ENCODE measurements at regions not wholly inside any gene's neighbourhood (a gene's known extent, or its start where the extent isn't known, plus 50 kb on each side); places are given as distances from the start of the nearest gene placed in this dataset.

GRCh38 chr4:126136922-126137781, 822.4 kb downstream of the FAT4 start:
- no peak for TF ChIP-seq CTCF (IDR thresholded peaks at IDR 0.05 in 4 of 5, conservative IDR thresholded peaks at IDR 0.05 in 1 of 5)
- no peak for TF ChIP-seq POLR2A (IDR thresholded peaks at IDR 0.05)
